BLaER1 treated with 17β-estradiol and CSF1 and Interleukin-3, amounts not matched to agents 10 nM and 100 nM (cell line): ENCODE measurements at regions not wholly inside any gene's neighbourhood (a gene's known extent, or its start where the extent isn't known, plus 50 kb on each side); places are given as distances from the start of the nearest gene placed in this dataset.

Source experiments
- H3K27ac ChIP-seq, 11 experiments: shearing (Covaris generic); formaldehyde crosslinking; 2 replicates each; pipeline ENCODE4 v1.8.1; 2022
- H3K27me3 ChIP-seq, 11 experiments: shearing (Covaris generic); formaldehyde crosslinking; 2 replicates each; pipeline ENCODE4 v1.8.1; 2022
- H3K36me3 ChIP-seq, 11 experiments: shearing (Covaris generic); formaldehyde crosslinking; 2 replicates each; pipeline ENCODE4 v1.8.1; 2022
- H3K4me1 ChIP-seq, 10 experiments: shearing (Covaris generic); formaldehyde crosslinking; 2 replicates each; pipeline ENCODE4 v1.8.1; 2022
- H3K4me2 ChIP-seq, 11 experiments: shearing (Covaris generic); formaldehyde crosslinking; 2 replicates each; pipeline ENCODE4 v1.8.1; 2022
- H3K4me3 ChIP-seq, 10 experiments: shearing (Covaris generic); formaldehyde crosslinking; 2 replicates each; pipeline ENCODE4 v1.8.1; 2022
- H3K9ac ChIP-seq, 11 experiments: shearing (Covaris generic); formaldehyde crosslinking; 2 replicates each; pipeline ENCODE4 v1.8.1; 2022
- H3K9me3 ChIP-seq, 11 experiments: shearing (Covaris generic); formaldehyde crosslinking; replicated peaks in 1 of 11; 2 replicates each; pipeline ENCODE4 v1.8.1; 2022
- H4K20me1 ChIP-seq, 11 experiments: shearing (Covaris generic); formaldehyde crosslinking; 2 replicates each; pipeline ENCODE4 v1.8.1; 2022
- Cebpa-rat ChIP-seq, 11 experiments: shearing (Covaris generic); IDR thresholded peaks; 2 replicates each; pipeline ENCODE4 v1.8.1; 2022

GRCh38 chr2:167475791-167476190 lies 587.5 kb downstream of the XIRP2 start:
- Histone ChIP-seq H3K27me3 (no peaks in the 10 kb centered on the region), H3K9ac (no peak overlapping the region), H3K9me3 (no peaks in the 10 kb centered on the region), H3K4me2 (no peak overlapping the region), H3K4me1 (no peaks in the 10 kb centered on the region), H3K4me3 (no peak overlapping the region), H4K20me1 (no peaks in the 10 kb centered on the region), H3K36me3 (no peaks in the 10 kb centered on the region), H3K27ac (no peak overlapping the region)
- TF ChIP-seq Cebpa-rat (IDR thresholded peaks at IDR 0.05): no peak

- H3K4me1 ChIP-seq: no peaks in the 10 kb centered on the region
- H4K20me1 ChIP-seq: no peaks in the 10 kb centered on the region
- no peak overlapping the region for H3K4me2 ChIP-seq
- no peak overlapping the region for H3K4me3 ChIP-seq
- H3K27ac ChIP-seq: no peak overlapping the region
- H3K9ac ChIP-seq: no peak overlapping the region
- H3K27me3 ChIP-seq: no peaks in the 10 kb centered on the region
- H3K9me3 ChIP-seq: no peaks in the 10 kb centered on the region
- no peak for TF ChIP-seq Cebpa-rat (IDR thresholded peaks at IDR 0.05)
- no peaks in the 10 kb centered on the region for H3K36me3 ChIP-seq
Measured at GRCh38 chr2:167471734-167472133, 583.5 kb downstream of the XIRP2 start.

GRCh38 chr2:167471332-167471731 lies 583.1 kb downstream of the XIRP2 start:
- H3K4me3 ChIP-seq: no peak overlapping the region
- TF ChIP-seq Cebpa-rat (IDR thresholded peaks at IDR 0.05): no peak
- no peaks in the 10 kb centered on the region for H3K4me1 ChIP-seq
- H3K9ac ChIP-seq: no peak overlapping the region
- H3K27ac ChIP-seq: no peak overlapping the region
- H4K20me1 ChIP-seq: no peaks in the 10 kb centered on the region
- no peaks in the 10 kb centered on the region for H3K27me3 ChIP-seq
- no peak overlapping the region for H3K4me2 ChIP-seq
- H3K36me3 ChIP-seq: no peaks in the 10 kb centered on the region
- H3K9me3 ChIP-seq: no peaks in the 10 kb centered on the region

- no peak overlapping the region for H3K4me2 ChIP-seq
- H3K4me3 ChIP-seq: no peak overlapping the region
- H3K4me1 ChIP-seq: no peaks in the 10 kb centered on the region
- peaks cover 0 to 30% (median 20%) of the 10 kb centered on the region in 11 experiments; a peak in 20 of 22 replicates for H3K9me3 ChIP-seq
- no peaks in the 10 kb centered on the region for H3K27me3 ChIP-seq
- no peaks in the 10 kb centered on the region for H3K36me3 ChIP-seq
- H3K9ac ChIP-seq: no peak overlapping the region
- TF ChIP-seq Cebpa-rat (IDR thresholded peaks at IDR 0.05): no peak
- H4K20me1 ChIP-seq: no peaks in the 10 kb centered on the region
- no peak overlapping the region for H3K27ac ChIP-seq
Measured at GRCh38 chr2:167462379-167462778, 574.1 kb downstream of the XIRP2 start.

- H4K20me1 ChIP-seq: no peaks in the 10 kb centered on the region
- H3K4me1 ChIP-seq: peaks cover 0 to 14% (median 12%) of the 10 kb centered on the region in 10 experiments; a peak in 16 of 20 replicates
- H3K9ac ChIP-seq: no peak overlapping the region
- H3K36me3 ChIP-seq: no peaks in the 10 kb centered on the region
- no peaks in the 10 kb centered on the region for H3K27me3 ChIP-seq
- no peak for TF ChIP-seq Cebpa-rat (IDR thresholded peaks at IDR 0.05)
- no peak overlapping the region for H3K4me3 ChIP-seq
- no peak overlapping the region for H3K4me2 ChIP-seq
- peaks cover 9 to 24% (median 15%) of the 10 kb centered on the region in 11 experiments; a peak in 21 of 22 replicates for H3K9me3 ChIP-seq
- H3K27ac ChIP-seq: no peak overlapping the region
Measured at GRCh38 chr2:167454036-167454435, 565.8 kb downstream of the XIRP2 start.

GRCh38 chr2:167451496-167452289 lies 563.4 kb downstream of the XIRP2 start:
- no peak overlapping the region for H3K9ac ChIP-seq
- H3K4me1 ChIP-seq: peaks cover 0 to 14% (median 12%) of the 10 kb centered on the region in 10 experiments; a peak in 16 of 20 replicates
- H3K9me3 ChIP-seq: peaks cover 16 to 34% (median 25%) of the 10 kb centered on the region in 11 experiments; a peak in 21 of 22 replicates
- H3K4me3 ChIP-seq: no peak overlapping the region
- no peaks in the 10 kb centered on the region for H3K27me3 ChIP-seq
- H3K36me3 ChIP-seq: no peaks in the 10 kb centered on the region
- TF ChIP-seq Cebpa-rat (IDR thresholded peaks at IDR 0.05): no peak
- 0 out of 22 replicates have a peak overlapping the region, but pooled peaks of 1 of the 11 experiments have one; percentile 11 for H3K27ac ChIP-seq
- H4K20me1 ChIP-seq: no peaks in the 10 kb centered on the region
- H3K4me2 ChIP-seq: peak overlapping the region in 10 of 11 experiments; percentile 7 to 68 (median 64); a peak in 18 of 22 replicates

- Histone ChIP-seq H3K9ac (no peak overlapping the region), H3K27ac (no peak overlapping the region), H3K4me3 (no peak overlapping the region), H3K36me3 (no peaks in the 10 kb centered on the region), H3K4me1 (peaks cover 0 to 14% (median 12%) of the 10 kb centered on the region in 10 experiments; a peak in 16 of 20 replicates), H4K20me1 (no peaks in the 10 kb centered on the region), H3K27me3 (no peaks in the 10 kb centered on the region), H3K9me3 (peaks cover 16 to 34% (median 25%) of the 10 kb centered on the region in 11 experiments; a peak in 21 of 22 replicates), H3K4me2 (no peak overlapping the region)
- no peak for TF ChIP-seq Cebpa-rat (IDR thresholded peaks at IDR 0.05)
Measured at GRCh38 chr2:167450364-167450763, 562.1 kb downstream of the XIRP2 start.

GRCh38 chr2:167440382-167440781 lies 552.1 kb downstream of the XIRP2 start:
- H3K4me2 ChIP-seq: no peak overlapping the region
- peaks cover 15 to 24% (median 20%) of the 10 kb centered on the region in 10 experiments for H3K4me1 ChIP-seq
- H3K9me3 ChIP-seq: peaks cover 0 to 4% (median 0%) of the 10 kb centered on the region in 11 experiments; a peak in 1 of 22 replicates
- TF ChIP-seq Cebpa-rat (IDR thresholded peaks at IDR 0.05): no peak
- H4K20me1 ChIP-seq: no peaks in the 10 kb centered on the region
- H3K36me3 ChIP-seq: no peaks in the 10 kb centered on the region
- H3K4me3 ChIP-seq: no peak overlapping the region
- H3K27ac ChIP-seq: no peak overlapping the region
- H3K9ac ChIP-seq: no peak overlapping the region
- no peaks in the 10 kb centered on the region for H3K27me3 ChIP-seq

GRCh38 chr2:167438206-167438605 lies 549.9 kb downstream of the XIRP2 start:
- no peaks in the 10 kb centered on the region for H3K36me3 ChIP-seq
- H3K4me2 ChIP-seq: peak overlapping the region in 10 of 11 experiments; percentile 8 to 64 (median 36); a peak in 19 of 22 replicates
- peaks cover 0 to 4% (median 0%) of the 10 kb centered on the region in 11 experiments; a peak in 1 of 22 replicates for H3K9me3 ChIP-seq
- H3K27ac ChIP-seq: no peak overlapping the region
- H3K27me3 ChIP-seq: no peaks in the 10 kb centered on the region
- no peaks in the 10 kb centered on the region for H4K20me1 ChIP-seq
- peaks cover 15 to 24% (median 20%) of the 10 kb centered on the region in 10 experiments for H3K4me1 ChIP-seq
- no peak overlapping the region for H3K4me3 ChIP-seq
- no peak for TF ChIP-seq Cebpa-rat (IDR thresholded peaks at IDR 0.05)
- no peak overlapping the region for H3K9ac ChIP-seq
